ENCODE measurements at regions not wholly inside any gene's neighbourhood (a gene's known extent, or its start where the extent isn't known, plus 50 kb on each side); places are given as distances from the start of the nearest gene placed in this dataset.

DNA sequence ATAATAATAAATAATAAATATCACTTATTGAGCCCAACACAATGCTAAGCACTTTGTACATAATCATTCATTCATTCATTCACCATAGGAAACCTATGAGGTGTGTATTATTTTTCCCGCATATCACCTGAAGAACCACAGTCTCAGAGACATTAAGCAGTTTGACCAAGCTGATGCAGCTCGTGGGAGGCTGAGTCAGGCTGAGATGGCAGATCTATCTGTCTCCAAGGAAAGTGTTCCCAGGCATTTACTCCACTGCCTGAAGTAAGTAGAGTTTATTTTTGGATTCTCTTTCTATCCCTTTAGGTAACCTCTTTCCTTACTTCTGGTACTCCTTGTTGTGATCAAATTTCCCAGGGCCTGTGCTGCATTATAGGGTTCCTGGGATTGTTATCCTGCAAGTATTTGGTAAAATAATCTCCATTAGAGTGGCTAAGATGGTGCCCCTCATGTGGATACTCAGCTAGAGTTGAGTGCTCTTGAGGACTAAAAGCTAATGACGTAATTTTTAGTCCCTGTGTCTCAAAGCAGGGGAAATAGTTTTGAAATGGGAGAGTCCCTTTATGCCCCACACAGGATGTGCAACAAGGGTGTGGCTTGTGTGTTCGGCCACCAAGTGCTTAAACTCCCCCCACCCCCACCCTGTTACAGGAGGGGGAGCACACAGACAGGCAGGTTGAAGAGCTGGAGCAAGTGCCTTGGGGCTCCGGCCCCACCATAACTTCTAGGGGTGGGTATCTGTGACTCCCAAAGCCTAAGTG lies 467.0 kb downstream of the STIM2 start:
- Histone ChIP-seq H3K27me3 (ENCODE audit: control insufficient read depth in 1 of 2, insufficient read depth in 2 of 2, low read length in 2 of 2) (no peaks in the 10 kb centered on the region), H3K4me1 (ENCODE audit: insufficient read depth, low read length) (no peaks in the 10 kb centered on the region), H3K9me3 (ENCODE audit: control insufficient read depth in 1 of 2, insufficient read depth in 1 of 2, low read length in 2 of 2) (no peaks in the 10 kb centered on the region), H3K4me3 (ENCODE audit: low read length) (no peak overlapping the region), H3K27ac (ENCODE audit: low read depth in 1 of 2, low read length in 2 of 2) (no peak overlapping the region), H3K36me3 (ENCODE audit: insufficient read depth, low read length) (no peaks in the 10 kb centered on the region)
- Mint-ChIP-seq H3K27ac (no peak overlapping the region), H3K4me3 (no peak overlapping the region), H3K27me3 (no peaks in the 10 kb centered on the region), H3K4me1 (ENCODE audit: low read depth) (no peaks in the 10 kb centered on the region), H3K9me3 (no peaks in the 10 kb centered on the region), H3K36me3 (ENCODE audit: low read depth) (no peaks in the 10 kb centered on the region)
- ChIA-PET POLR2A (no interaction called here), CTCF (no interaction called here)
- DNase-seq (no peak), ATAC-seq (ENCODE audit: poor library complexity) (no peak)
- intact Hi-C loops (cut with DNase I, micrococcal nuclease), result no loop called here
- TF ChIP-seq, protein P1, sequence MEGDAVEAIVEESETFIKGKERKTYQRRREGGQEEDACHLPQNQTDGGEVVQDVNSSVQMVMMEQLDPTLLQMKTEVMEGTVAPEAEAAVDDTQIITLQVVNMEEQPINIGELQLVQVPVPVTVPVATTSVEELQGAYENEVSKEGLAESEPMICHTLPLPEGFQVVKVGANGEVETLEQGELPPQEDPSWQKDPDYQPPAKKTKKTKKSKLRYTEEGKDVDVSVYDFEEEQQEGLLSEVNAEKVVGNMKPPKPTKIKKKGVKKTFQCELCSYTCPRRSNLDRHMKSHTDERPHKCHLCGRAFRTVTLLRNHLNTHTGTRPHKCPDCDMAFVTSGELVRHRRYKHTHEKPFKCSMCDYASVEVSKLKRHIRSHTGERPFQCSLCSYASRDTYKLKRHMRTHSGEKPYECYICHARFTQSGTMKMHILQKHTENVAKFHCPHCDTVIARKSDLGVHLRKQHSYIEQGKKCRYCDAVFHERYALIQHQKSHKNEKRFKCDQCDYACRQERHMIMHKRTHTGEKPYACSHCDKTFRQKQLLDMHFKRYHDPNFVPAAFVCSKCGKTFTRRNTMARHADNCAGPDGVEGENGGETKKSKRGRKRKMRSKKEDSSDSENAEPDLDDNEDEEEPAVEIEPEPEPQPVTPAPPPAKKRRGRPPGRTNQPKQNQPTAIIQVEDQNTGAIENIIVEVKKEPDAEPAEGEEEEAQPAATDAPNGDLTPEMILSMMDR (IDR thresholded peaks at IDR 0.05), result no peak

GRCh38 chr4:27338530-27338929 lies 477.9 kb downstream of the STIM2 start:
- Mint-ChIP-seq H3K4me3 (no peak overlapping the region), H3K27me3 (no peaks in the 10 kb centered on the region)
- DNase-seq, result no peak

GRCh38 chr4:27343411-27343810 lies 482.8 kb downstream of the STIM2 start:
- TF ChIP-seq, protein P1 (IDR thresholded peaks at IDR 0.05), result no peak

More at GRCh38 chr4:27338530-27338929, 477.9 kb downstream of the STIM2 start:
- no peak overlapping the region for H3K27ac Mint-ChIP-seq
- no peak overlapping the region for H3K27ac ChIP-seq (ENCODE audit: low read depth in 1 of 2, low read length in 2 of 2)
- H3K9me3 ChIP-seq (ENCODE audit: control insufficient read depth in 1 of 2, insufficient read depth in 1 of 2, low read length in 2 of 2), result no peaks in the 10 kb centered on the region
- no peaks in the 10 kb centered on the region for H3K4me1 ChIP-seq (ENCODE audit: insufficient read depth, low read length)
- ATAC-seq (ENCODE audit: poor library complexity), result no peak
- peaks cover 3% of the 10 kb centered on the region for H3K9me3 Mint-ChIP-seq
- intact Hi-C loops (cut with DNase I, micrococcal nuclease), result no loop called here
- ChIA-PET POLR2A (no interaction called here), CTCF (no interaction called here)
- TF ChIP-seq, protein P1 (IDR thresholded peaks at IDR 0.05), result no peak
- peaks cover 0 to 3% of the 10 kb centered on the region in 2 experiments for H3K27me3 ChIP-seq (ENCODE audit: control insufficient read depth in 1 of 2, insufficient read depth in 2 of 2, low read length in 2 of 2)
- H3K4me3 ChIP-seq (ENCODE audit: low read length), result no peak overlapping the region
- H3K36me3 Mint-ChIP-seq (ENCODE audit: low read depth), result no peaks in the 10 kb centered on the region
- H3K4me1 Mint-ChIP-seq (ENCODE audit: low read depth), result no peaks in the 10 kb centered on the region
- no peaks in the 10 kb centered on the region for H3K36me3 ChIP-seq (ENCODE audit: insufficient read depth, low read length)

More at GRCh38 chr4:27343411-27343810, 482.8 kb downstream of the STIM2 start:
- no peak overlapping the region for H3K4me3 Mint-ChIP-seq
- no peak overlapping the region for H3K27ac ChIP-seq (ENCODE audit: low read depth in 1 of 2, low read length in 2 of 2)
- intact Hi-C loops (cut with DNase I, micrococcal nuclease), result no loop called here
- no peaks in the 10 kb centered on the region for H3K36me3 ChIP-seq (ENCODE audit: insufficient read depth, low read length)
- H3K4me3 ChIP-seq (ENCODE audit: low read length), result no peak overlapping the region
- no peaks in the 10 kb centered on the region for H3K4me1 ChIP-seq (ENCODE audit: insufficient read depth, low read length)
- no peaks in the 10 kb centered on the region for H3K9me3 ChIP-seq (ENCODE audit: control insufficient read depth in 1 of 2, insufficient read depth in 1 of 2, low read length in 2 of 2)
- H3K4me1 Mint-ChIP-seq (ENCODE audit: low read depth), result no peaks in the 10 kb centered on the region
- DNase-seq, result no peak
- H3K36me3 Mint-ChIP-seq (ENCODE audit: low read depth), result no peaks in the 10 kb centered on the region
- ChIA-PET POLR2A (no interaction called here), CTCF (no interaction called here)
- no peaks in the 10 kb centered on the region for H3K9me3 Mint-ChIP-seq
- ATAC-seq (ENCODE audit: poor library complexity), result no peak
- H3K27me3 Mint-ChIP-seq, result no peaks in the 10 kb centered on the region
- no peak overlapping the region for H3K27ac Mint-ChIP-seq
- H3K27me3 ChIP-seq (ENCODE audit: control insufficient read depth in 1 of 2, insufficient read depth in 2 of 2, low read length in 2 of 2), result no peaks in the 10 kb centered on the region

Measured in CD4-positive, alpha-beta T cell (primary cell).